CD14-positive monocyte (primary cell): ENCODE measurements at regions not wholly inside any gene's neighbourhood (a gene's known extent, or its start where the extent isn't known, plus 50 kb on each side); places are given as distances from the start of the nearest gene placed in this dataset.

Experiments used
- DNase-seq, 3 donors: peaks; one replicate each; pipeline ENCODE4 v3.0.0-alpha.2; 2011 to 2022
- H2AFZ ChIP-seq: 2 replicates; pipeline ENCODE4 v1.6.0; 2012; ENCODE audit warnings: mild to moderate bottlenecking, low read depth, low read length, inconsistent platforms; ENCODE audit not compliant: insufficient read depth, poor library complexity, severe bottlenecking
- H3K27ac ChIP-seq, 2 donors: 1 replicate in 1 of 2; 2 replicates in 1 of 2; pipeline ENCODE4 v1.5.1; 2012 to 2013; ENCODE audit warnings: low read length in 2 of 2, control low read depth in 1 of 2, inconsistent platforms in 1 of 2, low read depth in 1 of 2, mild to moderate bottlenecking in 1 of 2
- H3K27me3 ChIP-seq, 2 donors: one replicate each; pipeline versions ENCODE4 v1.6.0 to v1.6.1; 2011 to 2013; ENCODE audit warnings: low read length in 2 of 2; ENCODE audit not compliant: control insufficient read depth in 2 of 2, insufficient read depth in 2 of 2
- H3K36me3 ChIP-seq, 2 donors: replicated peaks in 1 of 2; 1 replicate in 1 of 2; 2 replicates in 1 of 2; pipeline versions ENCODE4 v1.5.1 to v1.6.1; 2012 to 2013; ENCODE audit warnings: low read length in 2 of 2, control low read depth in 1 of 2, inconsistent platforms in 1 of 2, mild to moderate bottlenecking in 1 of 2; ENCODE audit not compliant: insufficient read depth in 2 of 2, control insufficient read depth in 1 of 2
- H3K4me1 ChIP-seq, 2 donors: 1 replicate in 1 of 2; 2 replicates in 1 of 2; pipeline versions ENCODE4 v1.5.1 to v1.6.1; 2012 to 2013; ENCODE audit warnings: low read length in 2 of 2, control low read depth in 1 of 2, inconsistent platforms in 1 of 2, mild to moderate bottlenecking in 1 of 2, moderate library complexity in 1 of 2; ENCODE audit not compliant: insufficient read depth in 2 of 2, control insufficient read depth in 1 of 2
- H3K4me2 ChIP-seq: replicated peaks from 2 replicates; pipeline ENCODE3; 2012; ENCODE audit warnings: low read length, moderate library complexity, mild to moderate bottlenecking; ENCODE audit not compliant: poor library complexity, severe bottlenecking; ENCODE audit errors: extremely low read depth
- H3K4me3 ChIP-seq, 3 experiments: fragments of 200-600 bp in 1 of 3; sonication (generic) in 1 of 3; replicated peaks in 1 of 3; 1 replicate in 2 of 3; 2 replicates in 1 of 3; pipeline ENCODE4 v1.5.1; 2011 to 2013; ENCODE audit warnings: low read length in 3 of 3, mild to moderate bottlenecking in 3 of 3, control low read depth in 2 of 3, low read depth in 2 of 3, inconsistent platforms in 1 of 3, moderate library complexity in 1 of 3
- H3K79me2 ChIP-seq: 2 replicates; pipeline ENCODE4 v1.6.0; 2012; ENCODE audit warnings: mild to moderate bottlenecking, control low read depth, inconsistent platforms, low read length, moderate library complexity; ENCODE audit not compliant: insufficient read depth
- H3K9ac ChIP-seq: 2 replicates; pipeline ENCODE4 v1.6.0; 2017; ENCODE audit warnings: low read length, mild to moderate bottlenecking; ENCODE audit not compliant: insufficient read depth, poor library complexity, severe bottlenecking
- H3K9me3 ChIP-seq, 2 donors: replicated peaks in 1 of 2; 1 replicate in 1 of 2; 2 replicates in 1 of 2; pipeline versions ENCODE4 v1.5.1 to v1.6.1; 2012 to 2013; ENCODE audit warnings: low read length in 2 of 2, control low read depth in 1 of 2; ENCODE audit not compliant: control insufficient read depth in 1 of 2, insufficient read depth in 1 of 2
- H4K20me1 ChIP-seq: 2 replicates; pipeline ENCODE4 v1.6.0; 2012; ENCODE audit warnings: mild to moderate bottlenecking, low read length, control low read depth, moderate library complexity; ENCODE audit not compliant: insufficient read depth
- H3K27ac Mint-ChIP-seq, 7 donors: one replicate each; pipeline ENCODE4 v1.8.0; 2020; ENCODE audit warnings: mild to moderate bottlenecking in 7 of 7, mixed read lengths in 7 of 7, moderate library complexity in 6 of 7, inconsistent platforms in 2 of 7
- H3K27me3 Mint-ChIP-seq, 3 donors: one replicate each; pipeline ENCODE4 v1.8.0; 2021 to 2022; ENCODE audit warnings: low read depth in 3 of 3, mild to moderate bottlenecking in 3 of 3, mixed read lengths in 3 of 3, moderate library complexity in 3 of 3, inconsistent platforms in 1 of 3
- H3K36me3 Mint-ChIP-seq, 2 donors: one replicate each; pipeline ENCODE4 v1.8.0; 2020; ENCODE audit warnings: mixed read lengths in 2 of 2, inconsistent platforms in 1 of 2, mild to moderate bottlenecking in 1 of 2
- H3K4me1 Mint-ChIP-seq: one replicate; pipeline ENCODE4 v1.8.0; 2020; ENCODE audit warnings: mild to moderate bottlenecking, mixed read lengths
- H3K4me3 Mint-ChIP-seq, 2 donors: one replicate each; pipeline ENCODE4 v1.8.0; 2020; ENCODE audit warnings: mild to moderate bottlenecking in 2 of 2, mixed read lengths in 2 of 2, moderate library complexity in 1 of 2
- H3K9me3 Mint-ChIP-seq, 7 donors: one replicate each; pipeline ENCODE4 v1.8.0; 2020 to 2022; ENCODE audit warnings: mixed read lengths in 7 of 7, mild to moderate bottlenecking in 6 of 7, moderate library complexity in 6 of 7, inconsistent platforms in 2 of 7
- CTCF ChIP-seq: fragments of 200-600 bp; IDR thresholded peaks from one replicate; pipeline ENCODE4 v1.8.0; 2022; ENCODE audit warnings: antibody characterized with exemption, mild to moderate bottlenecking
- WGBS: methylation state at CpG from one replicate; pipeline ENCODE4 v1.1.5; 2013; ENCODE audit warnings: missing lambda C conversion rate; ENCODE audit not compliant: insufficient coverage; 5-methylcytosine and 5-hydroxymethylcytosine counted together
- intact Hi-C, 2 donors: fragments of 100-400 bp; cut with micrococcal nuclease; formaldehyde crosslinking; loops; one replicate each; pipeline versions ENCODE4 v1.15.0 to v1.15.1; 2023

GRCh38 chr15:31801152-31801551 lies 229.2 kb upstream of the CHRNA7 start:
- Mint-ChIP-seq H3K36me3 (no peaks in the 10 kb centered on the region), H3K9me3 (peaks cover 0 to 2% (median 0%) of the 10 kb centered on the region in 7 donors), H3K27me3 (peaks cover 4 to 11% (median 9%) of the 10 kb centered on the region in 3 donors), H3K4me3 (no peak overlapping the region), H3K4me1 (no peaks in the 10 kb centered on the region), H3K27ac (no peak overlapping the region)
- no peak overlapping the region for H2AFZ ChIP-seq
- H3K4me1 ChIP-seq = no peaks in the 10 kb centered on the region
- H3K79me2 ChIP-seq = no peaks in the 10 kb centered on the region
- DNase-seq = no peak
- no peak overlapping the region for H3K9ac ChIP-seq
- WGBS = 93% methylated on average over 4 of the region's 5 CpGs
- intact Hi-C loops = no loop called here
- H3K27me3 ChIP-seq = no peaks in the 10 kb centered on the region
- H3K27ac ChIP-seq = no peak overlapping the region
- no peak for TF ChIP-seq CTCF
- H3K4me2 ChIP-seq = no peak overlapping the region
- H3K36me3 ChIP-seq = no peaks in the 10 kb centered on the region
- H4K20me1 ChIP-seq = no peaks in the 10 kb centered on the region
- no peaks in the 10 kb centered on the region for H3K9me3 ChIP-seq
- no peak overlapping the region for H3K4me3 ChIP-seq

- H3K9me3 ChIP-seq = no peaks in the 10 kb centered on the region
- no peak overlapping the region for H3K4me3 ChIP-seq
- Mint-ChIP-seq H3K36me3 (no peaks in the 10 kb centered on the region), H3K9me3 (peaks cover 0 to 2% (median 0%) of the 10 kb centered on the region in 7 donors), H3K4me3 (no peak overlapping the region), H3K27me3 (peaks cover 6 to 14% (median 8%) of the 10 kb centered on the region in 3 donors), H3K4me1 (no peaks in the 10 kb centered on the region), H3K27ac (peak overlapping the region in 1 of 7 donors; percentile 12)
- H3K27ac ChIP-seq = no peak overlapping the region
- H3K4me2 ChIP-seq = no peak overlapping the region
- TF ChIP-seq CTCF = no peak
- intact Hi-C loops = no loop called here
- no peak overlapping the region for H3K9ac ChIP-seq
- no peaks in the 10 kb centered on the region for H3K79me2 ChIP-seq
- H3K36me3 ChIP-seq = no peaks in the 10 kb centered on the region
- H4K20me1 ChIP-seq = no peaks in the 10 kb centered on the region
- DNase-seq = no peak
- no peaks in the 10 kb centered on the region for H3K27me3 ChIP-seq
- no peak overlapping the region for H2AFZ ChIP-seq
- H3K4me1 ChIP-seq = no peaks in the 10 kb centered on the region
- 87% methylated on average over 3 of the region's 3 CpGs for WGBS
Measured at GRCh38 chr15:31802761-31803160, 227.6 kb upstream of the CHRNA7 start.
